SJCRH30 (cell line): ENCODE measurements at regions not wholly inside any gene's neighbourhood (a gene's known extent, or its start where the extent isn't known, plus 50 kb on each side); places are given as distances from the start of the nearest gene placed in this dataset.
"Not testable (repeated sequence)": the region's sequence is repeated elsewhere in the genome, so short reads cannot be mapped to it uniquely, and the experiment has no call there.

Experiments
- DNase-seq, 2 experiments: peaks; one replicate each; pipeline ENCODE4 v3.0.0-alpha.2; 2015 to 2020
- H3K27ac ChIP-seq: fragments of 250-450 bp; sonication (Bioruptor Pico); 2 replicates; pipeline ENCODE4 v1.5.1; 2020; ENCODE audit warnings: mild to moderate bottlenecking, moderate library complexity
- H3K27me3 ChIP-seq: fragments of 250-450 bp; sonication (Bioruptor Pico); 2 replicates; pipeline ENCODE4 v1.5.1; 2020; ENCODE audit warnings: mild to moderate bottlenecking, moderate library complexity
- H3K36me3 ChIP-seq: fragments of 250-450 bp; sonication (Bioruptor Pico); 2 replicates; pipeline ENCODE4 v1.5.1; 2020; ENCODE audit warnings: mild to moderate bottlenecking, moderate library complexity
- H3K4me1 ChIP-seq: fragments of 250-450 bp; sonication (Bioruptor Pico); 2 replicates; pipeline ENCODE4 v1.5.1; 2020; ENCODE audit warnings: mild to moderate bottlenecking, moderate library complexity
- H3K4me3 ChIP-seq: fragments of 250-450 bp; sonication (Bioruptor Pico); 2 replicates; pipeline ENCODE4 v1.5.1; 2020; ENCODE audit warnings: mild to moderate bottlenecking, moderate library complexity
- H3K9me3 ChIP-seq: fragments of 250-450 bp; sonication (Bioruptor Pico); replicated peaks from 2 replicates; pipeline ENCODE4 v1.5.1; 2020; ENCODE audit warnings: mild to moderate bottlenecking, moderate library complexity

DNA sequence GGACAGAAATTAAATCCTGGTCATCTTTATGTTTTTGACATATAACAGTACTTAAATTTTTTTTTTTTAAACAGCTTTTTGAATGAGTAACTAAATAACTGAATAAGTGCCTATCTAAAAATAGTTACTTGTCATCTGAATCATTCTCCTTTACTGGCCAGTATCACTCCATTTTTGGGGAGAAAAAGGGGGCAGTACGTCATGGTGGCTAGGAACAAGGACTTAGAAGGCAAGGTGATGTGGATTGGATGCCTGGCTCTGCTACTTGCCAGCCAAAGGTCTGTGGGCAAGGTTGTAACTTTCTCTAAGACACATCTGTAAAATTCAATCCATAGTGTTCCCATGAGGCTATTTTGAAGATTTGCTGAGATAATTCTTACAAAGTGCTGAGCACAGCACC lies 220.4 kb upstream of the DEPDC1 start:
- DNase-seq: no peak
- H3K27me3 ChIP-seq: no peaks in the 10 kb centered on the region
- H3K4me3 ChIP-seq: no peak overlapping the region
- no peaks in the 10 kb centered on the region for H3K4me1 ChIP-seq
- H3K27ac ChIP-seq: no peak overlapping the region
- no peaks in the 10 kb centered on the region for H3K36me3 ChIP-seq
- H3K9me3 ChIP-seq: no peaks in the 10 kb centered on the region

- H3K27me3 ChIP-seq: no peaks in the 10 kb centered on the region
- H3K9me3 ChIP-seq: no peaks in the 10 kb centered on the region
- no peaks in the 10 kb centered on the region for H3K36me3 ChIP-seq
- no peak overlapping the region for H3K4me3 ChIP-seq
- H3K4me1 ChIP-seq: no peaks in the 10 kb centered on the region
- DNase-seq: no peak
- H3K27ac ChIP-seq: no peak overlapping the region
Observed at GRCh38 chr1:68720476-68720875, 223.6 kb upstream of the DEPDC1 start.

DNA sequence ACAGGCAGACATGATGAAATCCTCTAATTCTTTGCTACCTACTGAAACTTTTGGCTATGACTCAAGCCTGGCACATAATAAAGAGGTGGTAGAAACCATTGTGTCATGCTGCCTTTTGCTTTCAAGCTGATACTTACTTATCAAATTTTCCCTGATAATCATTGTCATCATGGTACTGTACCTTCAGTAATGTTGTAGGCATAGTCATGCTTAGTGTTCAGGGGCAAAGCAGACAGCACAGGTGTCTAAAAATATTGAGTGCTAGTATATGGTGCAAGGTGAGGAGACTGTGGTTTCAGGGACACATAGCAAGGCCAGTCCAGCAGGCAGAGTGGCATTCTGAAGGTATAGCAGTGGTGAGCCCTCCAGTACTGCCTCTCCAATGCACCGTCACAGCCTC lies 226.9 kb upstream of the DEPDC1 start:
- Histone ChIP-seq H3K9me3 (no peaks in the 10 kb centered on the region), H3K4me1 (no peaks in the 10 kb centered on the region), H3K27me3 (no peaks in the 10 kb centered on the region), H3K4me3 (no peak overlapping the region), H3K36me3 (no peaks in the 10 kb centered on the region), H3K27ac (no peak overlapping the region)
- no peak for DNase-seq

DNA sequence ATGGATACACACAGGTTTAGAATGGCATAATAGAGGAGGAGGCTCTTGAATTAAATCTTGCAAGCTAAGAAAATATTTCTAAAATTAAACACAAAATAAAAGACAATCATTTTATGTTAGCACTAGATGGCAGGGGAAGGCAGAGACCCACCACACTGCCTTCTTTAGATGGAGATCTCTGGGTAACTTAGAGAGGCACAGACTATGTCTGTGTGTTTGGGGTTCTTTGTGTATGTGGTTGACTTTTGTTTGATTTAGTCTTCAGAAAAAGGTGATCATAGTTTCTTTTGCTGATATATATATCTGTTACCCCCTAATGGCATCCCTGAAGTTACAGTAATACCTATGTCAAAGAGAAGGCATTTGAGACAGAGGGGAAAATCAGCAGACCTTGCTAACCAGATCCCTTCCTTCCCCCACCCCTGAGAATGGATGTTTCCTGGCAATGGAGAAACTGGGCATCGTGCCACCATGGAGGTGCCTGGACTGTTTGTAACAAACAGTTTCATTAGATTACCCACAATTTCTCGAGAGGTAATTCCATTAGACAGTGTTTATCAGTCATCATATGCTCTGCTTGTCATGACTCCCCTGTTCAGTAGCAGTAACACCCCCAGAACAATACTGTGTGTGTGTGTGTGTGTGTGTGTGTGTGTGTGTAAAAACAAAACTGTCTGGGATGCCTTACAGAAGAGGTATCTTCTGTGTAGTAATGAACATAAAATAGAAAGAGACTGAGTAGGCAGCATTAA lies 228.3 kb upstream of the DEPDC1 start:
- Histone ChIP-seq H3K4me1 (no peaks in the 10 kb centered on the region), H3K4me3 (no peak overlapping the region), H3K9me3 (no peaks in the 10 kb centered on the region), H3K27me3 (no peaks in the 10 kb centered on the region), H3K27ac (no peak overlapping the region), H3K36me3 (no peaks in the 10 kb centered on the region)
- DNase-seq: no peak

DNA sequence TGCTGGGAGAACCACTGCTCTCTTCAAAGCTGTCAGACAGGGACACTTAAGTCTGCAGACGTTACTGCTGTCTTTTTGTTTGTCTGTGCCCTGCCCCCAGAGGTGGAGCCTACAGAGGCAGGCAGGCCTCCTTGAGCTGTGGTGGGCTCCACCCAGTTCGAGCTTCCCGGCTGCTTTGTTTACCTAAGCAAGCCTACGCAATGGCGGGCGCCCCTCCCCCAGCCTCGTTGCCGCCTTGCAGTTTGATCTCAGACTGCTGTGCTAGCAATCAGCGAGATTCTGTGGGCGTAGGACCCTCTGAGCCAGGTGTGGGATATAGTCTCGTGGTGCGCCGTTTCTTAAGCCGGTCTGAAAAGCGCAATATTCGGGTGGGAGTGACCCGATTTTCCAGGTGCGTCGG lies 242.6 kb upstream of the DEPDC1 start:
- H3K9me3 ChIP-seq, H3K4me1 ChIP-seq, H3K27ac ChIP-seq, H3K4me3 ChIP-seq, H3K36me3 ChIP-seq, DNase-seq, H3K27me3 ChIP-seq: not testable (repeated sequence)

- Histone ChIP-seq H3K27me3 (no peaks in the 10 kb centered on the region), H3K9me3 (no peaks in the 10 kb centered on the region), H3K27ac (no peak overlapping the region), H3K4me1 (no peaks in the 10 kb centered on the region), H3K4me3 (no peak overlapping the region), H3K36me3 (no peaks in the 10 kb centered on the region)
- no peak for DNase-seq
Observed at GRCh38 chr1:68745011-68745410, 248.1 kb upstream of the DEPDC1 start.

DNA sequence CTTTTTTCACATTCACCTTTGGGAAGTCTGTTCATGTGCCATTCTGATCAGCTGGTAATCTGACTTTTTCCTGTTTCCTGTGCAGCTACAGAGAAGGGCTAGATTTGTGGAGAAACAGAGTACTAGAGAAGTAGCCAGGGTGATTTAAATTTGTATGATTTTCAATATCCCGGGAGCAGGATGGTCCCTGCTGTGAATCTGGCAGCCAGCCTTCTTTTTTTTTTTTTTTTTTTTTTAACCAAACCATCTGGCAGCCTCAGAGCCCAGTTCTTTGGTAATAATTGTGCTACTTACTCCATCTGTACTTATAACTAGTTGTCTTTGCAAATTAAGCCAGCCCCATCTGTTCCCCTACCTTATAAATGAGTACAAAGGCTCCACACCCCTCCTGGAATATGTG lies 248.6 kb upstream of the DEPDC1 start:
- no peaks in the 10 kb centered on the region for H3K27me3 ChIP-seq
- H3K36me3 ChIP-seq: no peaks in the 10 kb centered on the region
- no peak overlapping the region for H3K4me3 ChIP-seq
- no peaks in the 10 kb centered on the region for H3K4me1 ChIP-seq
- no peak overlapping the region for H3K27ac ChIP-seq
- no peak for DNase-seq
- H3K9me3 ChIP-seq: no peaks in the 10 kb centered on the region

DNA sequence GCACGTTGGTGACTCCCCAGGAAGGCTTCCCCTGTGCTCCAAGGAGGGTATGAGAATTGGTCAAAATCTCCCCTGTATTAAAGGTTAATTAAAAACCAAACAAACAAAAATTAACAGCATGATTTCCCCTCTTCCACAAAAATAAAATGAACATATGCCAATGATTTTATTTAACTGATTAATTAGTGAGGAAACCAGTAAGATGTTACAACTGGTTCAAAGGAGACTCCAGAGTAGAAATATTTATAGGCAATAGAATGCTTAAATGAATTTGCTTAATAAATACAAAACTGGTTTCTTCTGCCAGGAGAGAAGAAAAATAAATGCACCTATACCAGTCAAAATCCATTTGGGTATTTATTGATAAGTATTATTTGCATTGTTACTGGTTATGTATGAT lies 249.5 kb upstream of the DEPDC1 start:
- Histone ChIP-seq H3K27ac (no peak overlapping the region), H3K9me3 (no peaks in the 10 kb centered on the region), H3K36me3 (no peaks in the 10 kb centered on the region), H3K4me1 (no peaks in the 10 kb centered on the region), H3K4me3 (no peak overlapping the region), H3K27me3 (no peaks in the 10 kb centered on the region)
- no peak for DNase-seq

- Histone ChIP-seq H3K27ac (no peak overlapping the region), H3K9me3 (no peaks in the 10 kb centered on the region), H3K4me3 (no peak overlapping the region), H3K4me1 (no peaks in the 10 kb centered on the region), H3K27me3 (no peaks in the 10 kb centered on the region), H3K36me3 (no peaks in the 10 kb centered on the region)
- no peak for DNase-seq
Observed at GRCh38 chr1:68751723-68752122, 254.8 kb upstream of the DEPDC1 start.

DNA sequence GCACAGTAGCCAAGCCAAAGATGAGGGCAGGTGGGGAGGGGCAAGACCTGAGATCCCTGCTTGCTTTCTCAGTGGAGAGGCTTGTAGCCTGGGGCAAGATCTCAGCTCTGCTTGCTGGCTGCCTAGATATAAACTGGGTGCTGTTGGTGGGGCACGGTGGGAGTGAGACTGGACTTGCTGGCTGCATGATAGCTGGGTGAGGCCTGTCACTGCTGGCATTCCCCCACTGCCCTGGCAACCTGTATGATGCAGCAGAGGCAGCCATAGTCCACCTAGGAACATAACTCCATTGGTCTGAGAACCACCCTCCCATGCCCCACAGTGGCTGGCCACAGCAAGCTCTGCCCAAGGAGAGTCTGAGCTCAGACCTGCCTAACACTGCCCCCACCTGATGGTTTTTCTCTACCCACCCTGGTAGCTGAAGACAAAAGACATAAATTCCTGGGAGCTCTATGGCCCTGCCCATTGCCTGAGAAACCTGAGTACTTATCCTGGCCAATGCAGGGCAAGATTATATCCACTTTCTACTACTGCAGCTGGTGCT lies 261.9 kb upstream of the DEPDC1 start:
- Histone ChIP-seq H3K36me3 (no peaks in the 10 kb centered on the region), H3K27ac (no peak overlapping the region)
- no peak for DNase-seq

DNA sequence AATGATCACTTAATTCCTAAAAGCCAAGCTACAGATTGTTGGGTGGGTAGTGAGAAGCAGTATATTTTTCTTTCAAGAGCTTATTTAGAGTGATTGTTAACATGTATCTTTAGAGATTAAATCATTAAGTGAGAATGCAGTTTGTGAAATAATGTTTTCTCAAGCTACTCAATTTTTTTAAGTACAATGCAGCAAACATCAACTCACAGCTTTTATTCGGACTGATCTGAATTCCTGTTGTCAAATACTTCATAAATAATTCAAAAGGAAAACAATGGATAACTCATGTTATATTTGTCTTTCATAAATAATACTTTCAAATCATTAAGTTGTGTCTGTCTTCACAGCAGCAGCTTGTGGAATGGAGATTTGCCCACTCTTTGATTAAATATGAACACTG lies 271.1 kb upstream of the DEPDC1 start:
- no peak overlapping the region for H3K27ac ChIP-seq
- H3K4me1 ChIP-seq: no peaks in the 10 kb centered on the region
- H3K4me3 ChIP-seq: no peak overlapping the region
- no peaks in the 10 kb centered on the region for H3K9me3 ChIP-seq
- H3K36me3 ChIP-seq: no peaks in the 10 kb centered on the region
- H3K27me3 ChIP-seq: no peaks in the 10 kb centered on the region
- no peak for DNase-seq

More for the DNA sequence above, 261.9 kb upstream of the DEPDC1 start:
- Histone ChIP-seq H3K9me3 (no peaks in the 10 kb centered on the region), H3K4me3 (no peak overlapping the region), H3K4me1 (no peaks in the 10 kb centered on the region), H3K27me3 (no peaks in the 10 kb centered on the region)

- H3K27me3 ChIP-seq: no peaks in the 10 kb centered on the region
- H3K4me1 ChIP-seq: no peaks in the 10 kb centered on the region
- no peaks in the 10 kb centered on the region for H3K36me3 ChIP-seq
- H3K4me3 ChIP-seq: no peak overlapping the region
- H3K27ac ChIP-seq: no peak overlapping the region
- no peaks in the 10 kb centered on the region for H3K9me3 ChIP-seq
- DNase-seq: no peak
Observed at GRCh38 chr1:68770817-68771216, 273.9 kb upstream of the DEPDC1 start.

- Histone ChIP-seq H3K36me3 (no peaks in the 10 kb centered on the region), H3K4me1 (no peaks in the 10 kb centered on the region), H3K4me3 (no peak overlapping the region), H3K9me3 (no peaks in the 10 kb centered on the region), H3K27ac (no peak overlapping the region), H3K27me3 (no peaks in the 10 kb centered on the region)
- DNase-seq: no peak
Observed at GRCh38 chr1:68777851-68778250, 281.0 kb upstream of the DEPDC1 start.

DNA sequence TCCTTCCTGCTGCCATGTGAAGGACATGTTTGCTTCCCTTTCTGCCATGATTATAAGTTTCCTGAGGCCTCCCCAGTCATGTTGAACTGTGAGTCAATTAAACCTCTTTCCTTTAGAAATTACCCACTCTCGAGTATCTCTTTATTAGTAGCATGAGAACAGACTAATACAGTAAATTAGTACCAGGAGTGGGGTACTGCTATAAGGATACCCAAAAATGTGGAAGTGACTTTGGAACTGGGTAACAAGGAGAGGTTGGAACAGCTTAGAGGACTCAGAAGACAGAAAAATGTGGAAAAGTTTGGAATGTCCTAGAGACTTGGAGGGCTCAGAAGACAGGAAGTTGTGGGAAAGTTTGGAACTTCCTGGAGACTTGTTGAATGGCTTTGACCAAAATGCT lies 283.0 kb upstream of the DEPDC1 start:
- DNase-seq, H3K4me3 ChIP-seq, H3K4me1 ChIP-seq, H3K27ac ChIP-seq, H3K9me3 ChIP-seq, H3K36me3 ChIP-seq, H3K27me3 ChIP-seq: not testable (repeated sequence)

- Histone ChIP-seq H3K36me3 (no peaks in the 10 kb centered on the region), H3K4me1 (no peaks in the 10 kb centered on the region), H3K27ac (no peak overlapping the region), H3K9me3 (no peaks in the 10 kb centered on the region), H3K27me3 (no peaks in the 10 kb centered on the region), H3K4me3 (no peak overlapping the region)
- peak; percentile 1 to 2 for DNase-seq
Observed at GRCh38 chr1:68780919-68781318, 284.0 kb upstream of the DEPDC1 start.

DNA sequence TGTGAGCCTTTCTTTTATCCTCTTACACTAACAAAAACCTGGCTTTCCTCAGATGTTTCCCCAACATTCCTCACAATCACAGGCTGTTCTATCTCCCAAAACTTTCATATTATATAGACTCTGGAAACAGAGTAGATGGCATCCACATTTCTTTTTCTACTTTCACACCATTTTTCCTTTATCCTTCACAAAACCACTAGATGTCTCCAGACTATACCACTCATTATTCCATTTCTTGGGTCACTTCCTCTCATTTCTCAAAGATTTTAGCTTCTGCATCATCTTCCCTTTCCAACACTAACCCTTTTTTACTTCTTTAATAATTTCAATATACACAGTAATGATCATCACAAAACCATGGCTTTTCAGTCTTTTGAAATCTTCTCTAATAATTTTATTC lies 286.0 kb upstream of the DEPDC1 start:
- H3K4me3 ChIP-seq: no peak overlapping the region
- H3K4me1 ChIP-seq: no peaks in the 10 kb centered on the region
- no peak overlapping the region for H3K27ac ChIP-seq
- no peaks in the 10 kb centered on the region for H3K27me3 ChIP-seq
- H3K9me3 ChIP-seq: no peaks in the 10 kb centered on the region
- no peak for DNase-seq
- H3K36me3 ChIP-seq: no peaks in the 10 kb centered on the region
